ENCODE measurements at regions not wholly inside any gene's neighbourhood (a gene's known extent, or its start where the extent isn't known, plus 50 kb on each side); places are given as distances from the start of the nearest gene placed in this dataset.

DNA sequence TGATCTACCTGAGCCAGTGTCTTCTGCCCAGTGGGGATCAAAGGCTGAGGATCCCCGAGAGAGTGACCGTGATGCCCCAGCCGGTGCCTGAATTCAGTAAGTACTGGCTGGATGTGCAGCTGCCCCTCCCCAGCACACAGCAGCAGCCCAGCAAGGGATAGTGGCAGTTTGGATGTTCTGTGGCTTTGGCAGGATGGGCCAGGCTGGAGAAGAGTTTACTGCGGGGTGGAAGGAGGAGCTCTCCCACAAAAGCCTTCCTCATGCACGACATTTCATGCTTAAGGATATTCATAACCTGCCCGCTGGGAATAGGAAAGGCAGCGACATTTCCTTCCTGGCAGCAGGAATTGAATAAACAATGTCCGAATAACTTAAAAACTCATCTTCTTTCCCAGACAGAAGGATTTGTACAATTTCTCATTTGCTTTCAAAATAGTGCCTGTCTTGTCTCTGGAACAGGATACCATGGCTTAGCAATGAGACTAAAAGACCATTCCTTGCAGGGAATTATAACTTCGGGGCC lies 135.6 kb upstream of the PRMT8 start:
- DNase-seq = no peak
- Histone ChIP-seq H2BK12ac (ENCODE audit: insufficient read length, low read depth, low read length) (no peak overlapping the region), H3K56ac (ENCODE audit: insufficient read length, low read depth, low read length) (no peak overlapping the region), H3K4ac (ENCODE audit: low read depth, low read length) (no peak overlapping the region), H3K18ac (ENCODE audit: insufficient read length, low read depth, low read length) (no peak overlapping the region), H3K79me2 (ENCODE audit: insufficient read depth, low read length) (no peaks in the 10 kb centered on the region), H3K14ac (ENCODE audit: insufficient read depth, low read length) (no peak overlapping the region), H2BK120ac (ENCODE audit: low read depth, low read length, poor library complexity, severe bottlenecking) (no peak overlapping the region), H3K79me1 (ENCODE audit: insufficient read depth, low read depth, low read length, poor library complexity, severe bottlenecking) (no peaks in the 10 kb centered on the region), H3K9me3 (ENCODE audit: control insufficient read depth, low read depth, low read length) (no peaks in the 10 kb centered on the region), H3K27ac (ENCODE audit: insufficient read length, low read depth, low read length) (no peak overlapping the region), H4K8ac (replicated peaks; ENCODE audit: insufficient read length, low read depth, low read length) (no peak overlapping the region), H3K4me2 (ENCODE audit: insufficient read depth, insufficient read length, low read length) (no peak overlapping the region), H2AFZ (ENCODE audit: low read length) (no peak overlapping the region), H2BK5ac (ENCODE audit: insufficient read length, low read length) (no peak overlapping the region), H4K5ac (ENCODE audit: insufficient read length, low read depth, low read length) (no peak overlapping the region), H3K4me1 (ENCODE audit: insufficient read depth, low read length) (no peaks in the 10 kb centered on the region), H3K9ac (ENCODE audit: extremely low read depth, insufficient read length, low read length) (no peak overlapping the region), H3K23me2 (ENCODE audit: insufficient read length, low read depth, low read length, poor library complexity, severe bottlenecking) (no peaks in the 10 kb centered on the region), H2BK20ac (ENCODE audit: low read depth, low read length, poor library complexity, severe bottlenecking) (no peak overlapping the region), H3K27me3 (ENCODE audit: insufficient read depth, low read length) (no peaks in the 10 kb centered on the region), H3K23ac (ENCODE audit: insufficient read length, low read depth, low read length) (no peak overlapping the region), H4K91ac (ENCODE audit: insufficient read length, low read depth, low read length) (no peak overlapping the region), H2BK15ac (ENCODE audit: low read depth, low read length) (no peak overlapping the region), H3T11ph (ENCODE audit: low read length) (no peak overlapping the region), H2AK5ac (ENCODE audit: insufficient read length, low read length) (no peak overlapping the region), H4K20me1 (ENCODE audit: control insufficient read depth, insufficient read depth, insufficient read length) (no peaks in the 10 kb centered on the region)
- Mint-ChIP-seq H3K36me3 (ENCODE audit: insufficient read depth in 1 of 3, low read depth in 3 of 3) (no peaks in the 10 kb centered on the region), H3K4me3 (no peak overlapping the region), H3K27me3 (ENCODE audit: low read depth) (peaks cover 2% of the 10 kb centered on the region; the same call in 1 of the 2 replicates), H3K4me1 (peaks cover 5 to 8% of the 10 kb centered on the region in 2 experiments; a peak in 3 of 4 replicates), H3K27ac (no peak overlapping the region; a peak in 1 of 7 replicates), H3K9me3 (no peaks in the 10 kb centered on the region)
- WGBS (ENCODE audit: extremely low coverage, insufficient read length, low lambda C conversion rate) = no CpG with 5 or more reads among the region's 9 CpGs
- TF ChIP-seq, protein P1, sequence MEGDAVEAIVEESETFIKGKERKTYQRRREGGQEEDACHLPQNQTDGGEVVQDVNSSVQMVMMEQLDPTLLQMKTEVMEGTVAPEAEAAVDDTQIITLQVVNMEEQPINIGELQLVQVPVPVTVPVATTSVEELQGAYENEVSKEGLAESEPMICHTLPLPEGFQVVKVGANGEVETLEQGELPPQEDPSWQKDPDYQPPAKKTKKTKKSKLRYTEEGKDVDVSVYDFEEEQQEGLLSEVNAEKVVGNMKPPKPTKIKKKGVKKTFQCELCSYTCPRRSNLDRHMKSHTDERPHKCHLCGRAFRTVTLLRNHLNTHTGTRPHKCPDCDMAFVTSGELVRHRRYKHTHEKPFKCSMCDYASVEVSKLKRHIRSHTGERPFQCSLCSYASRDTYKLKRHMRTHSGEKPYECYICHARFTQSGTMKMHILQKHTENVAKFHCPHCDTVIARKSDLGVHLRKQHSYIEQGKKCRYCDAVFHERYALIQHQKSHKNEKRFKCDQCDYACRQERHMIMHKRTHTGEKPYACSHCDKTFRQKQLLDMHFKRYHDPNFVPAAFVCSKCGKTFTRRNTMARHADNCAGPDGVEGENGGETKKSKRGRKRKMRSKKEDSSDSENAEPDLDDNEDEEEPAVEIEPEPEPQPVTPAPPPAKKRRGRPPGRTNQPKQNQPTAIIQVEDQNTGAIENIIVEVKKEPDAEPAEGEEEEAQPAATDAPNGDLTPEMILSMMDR (conservative IDR thresholded peaks at IDR 0.05) = no peak
